ENCODE measurements at regions not wholly inside any gene's neighbourhood (a gene's known extent, or its start where the extent isn't known, plus 50 kb on each side); places are given as distances from the start of the nearest gene placed in this dataset.

DNA sequence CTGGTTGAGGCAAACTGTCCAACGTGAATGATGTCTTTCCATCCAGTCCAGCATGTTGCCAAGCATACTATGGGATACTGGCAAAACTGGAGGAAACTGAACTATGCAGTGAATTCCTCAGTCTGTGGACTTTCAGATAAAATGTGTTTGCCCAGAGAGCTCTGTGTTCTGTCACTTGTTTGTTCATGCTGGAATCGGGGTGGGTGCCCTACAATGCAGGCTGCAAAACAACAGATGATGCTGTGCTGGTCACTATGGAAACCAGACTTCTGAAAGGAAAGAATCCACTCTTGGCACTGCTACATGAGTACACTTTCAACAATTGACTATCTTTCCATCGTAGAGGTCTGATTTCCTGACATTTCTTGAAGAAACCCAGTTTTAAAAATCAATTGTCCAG, 272.5 kb upstream of the ARHGEF26 start:
- BruUV-seq (replicated peaks), result no TSS peak
- no peaks in the 10 kb centered on the region for H4K20me1 ChIP-seq (ENCODE audit: insufficient read depth)
- DNase-seq (ENCODE audit: low read depth, low spot score) (no peak), ATAC-seq (no peak)
- H3K9me2 ChIP-seq (ENCODE audit: insufficient read depth), result no peaks in the 10 kb centered on the region
- ChIA-PET POLR2A (no interaction called here), CTCF (no interaction called here), RAD21 (ENCODE audit: low non-redundant PET in 1 of 2, low total read pairs in 2 of 2, uncharacterized antibody in 2 of 2, unreplicated experiment in 2 of 2) (no interaction called here)
- no peak overlapping the region for H3K27ac ChIP-seq (ENCODE audit: low read depth, low read length)
- TF ChIP-seq ELF1 (IDR thresholded peaks at IDR 0.05; ENCODE audit: borderline replicate concordance, low read depth), result no peak
- no peak for TF ChIP-seq CEBPB (IDR thresholded peaks at IDR 0.05; ENCODE audit: low read depth)
- TF ChIP-seq POLR2A (IDR thresholded peaks at IDR 0.05; ENCODE audit: borderline replicate concordance, extremely low read depth, insufficient read depth, insufficient read length), result no peak
- no peak for TF ChIP-seq EZH2phosphoT487 (IDR thresholded peaks at IDR 0.05; ENCODE audit: borderline replicate concordance)
- no peak for TF ChIP-seq FOSL1 (IDR thresholded peaks at IDR 0.05; ENCODE audit: low read depth)
- no peak for TF ChIP-seq JUND (IDR thresholded peaks at IDR 0.05)
- TF ChIP-seq RAD21 (IDR thresholded peaks at IDR 0.05; ENCODE audit: low read depth), result no peak
- no peak for TF ChIP-seq TCF7L2 (IDR thresholded peaks at IDR 0.05; ENCODE audit: borderline replicate concordance, extremely low read depth, insufficient read depth, insufficient read length)
- no peak for TF ChIP-seq EZH2 (IDR thresholded peaks at IDR 0.05)
- TF ChIP-seq SIN3A (IDR thresholded peaks at IDR 0.05; ENCODE audit: low read depth), result no peak
- no peak for TF ChIP-seq YY1 (IDR thresholded peaks at IDR 0.05; ENCODE audit: extremely low read depth, insufficient replicate concordance, low read depth, low read length)
- no peak overlapping the region for H3K4me2 ChIP-seq (ENCODE audit: low read length)
- no peak overlapping the region for H2AFZ ChIP-seq (ENCODE audit: low read depth, low read length, poor library complexity, severe bottlenecking)
- no peaks in the 10 kb centered on the region for H3K4me1 ChIP-seq (ENCODE audit: control insufficient read depth in 1 of 2, insufficient read depth in 2 of 2, low read length in 2 of 2)
- no peaks in the 10 kb centered on the region for H3K36me3 ChIP-seq (ENCODE audit: control insufficient read depth in 1 of 2, insufficient read depth in 2 of 2, low read length in 2 of 2)
- no peaks in the 10 kb centered on the region for H3K79me2 ChIP-seq (ENCODE audit: insufficient read depth, low read length)
- intact Hi-C loops (cut with micrococcal nuclease), result no loop called here
- no peaks in the 10 kb centered on the region for H3K9me3 ChIP-seq (ENCODE audit: control insufficient read depth in 1 of 2, insufficient read depth in 1 of 2, low read depth in 1 of 2, low read length in 2 of 2)
- no peaks in the 10 kb centered on the region for H3K27me3 ChIP-seq (ENCODE audit: insufficient read depth, low read length)
- H3K9ac ChIP-seq (ENCODE audit: low read length), result no peak overlapping the region
- no peak overlapping the region for H3K4me3 ChIP-seq (replicated peaks in 1 of 2; ENCODE audit: low read depth in 1 of 2, low read length in 2 of 2)

DNA sequence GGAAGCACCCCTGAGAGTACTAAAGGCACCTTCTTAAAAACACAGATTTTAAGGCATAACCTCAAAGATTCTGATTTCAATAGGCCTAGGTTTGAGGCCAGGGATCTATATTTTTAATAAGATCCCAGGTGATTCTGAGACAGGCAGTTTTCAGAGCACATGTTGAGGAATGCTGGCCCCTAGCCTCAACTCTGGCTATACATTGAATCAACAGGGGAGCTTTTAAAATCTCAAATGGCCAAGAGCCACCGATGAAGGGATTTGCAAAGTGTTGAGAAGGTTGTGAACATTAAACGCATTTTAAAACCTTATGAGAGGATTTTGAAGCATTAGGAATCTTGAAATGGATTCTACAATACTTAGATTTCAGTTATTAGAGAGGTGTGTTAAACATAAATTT, 268.8 kb upstream of the ARHGEF26 start:
- no peak overlapping the region for H3K27ac ChIP-seq (ENCODE audit: low read depth, low read length)
- H3K9me2 ChIP-seq (ENCODE audit: insufficient read depth), result no peaks in the 10 kb centered on the region
- ChIA-PET RAD21 (ENCODE audit: low non-redundant PET in 1 of 2, low total read pairs in 2 of 2, uncharacterized antibody in 2 of 2, unreplicated experiment in 2 of 2) (no interaction called here), POLR2A (no interaction called here), CTCF (no interaction called here)
- BruUV-seq (replicated peaks), result no TSS peak
- no peak for ATAC-seq
- H3K9ac ChIP-seq (ENCODE audit: low read length), result no peak overlapping the region
- no peak overlapping the region for H2AFZ ChIP-seq (ENCODE audit: low read depth, low read length, poor library complexity, severe bottlenecking)
- no peak for TF ChIP-seq CBX3 (IDR thresholded peaks at IDR 0.05; ENCODE audit: low read depth)
- TF ChIP-seq, protein P1, sequence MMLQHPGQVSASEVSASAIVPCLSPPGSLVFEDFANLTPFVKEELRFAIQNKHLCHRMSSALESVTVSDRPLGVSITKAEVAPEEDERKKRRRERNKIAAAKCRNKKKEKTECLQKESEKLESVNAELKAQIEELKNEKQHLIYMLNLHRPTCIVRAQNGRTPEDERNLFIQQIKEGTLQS (IDR thresholded peaks at IDR 0.05), result no peak
- H3K4me2 ChIP-seq (ENCODE audit: low read length), result no peak overlapping the region
- H3K9me3 ChIP-seq (ENCODE audit: control insufficient read depth in 1 of 2, insufficient read depth in 1 of 2, low read depth in 1 of 2, low read length in 2 of 2), result no peaks in the 10 kb centered on the region
- no peak for DNase-seq (ENCODE audit: low read depth, low spot score)
- H3K79me2 ChIP-seq (ENCODE audit: insufficient read depth, low read length), result no peaks in the 10 kb centered on the region
- no peaks in the 10 kb centered on the region for H3K4me1 ChIP-seq (ENCODE audit: control insufficient read depth in 1 of 2, insufficient read depth in 2 of 2, low read length in 2 of 2)
- intact Hi-C loops (cut with micrococcal nuclease), result no loop called here
- H4K20me1 ChIP-seq (ENCODE audit: insufficient read depth), result no peaks in the 10 kb centered on the region
- no peaks in the 10 kb centered on the region for H3K36me3 ChIP-seq (ENCODE audit: control insufficient read depth in 1 of 2, insufficient read depth in 2 of 2, low read length in 2 of 2)
- no peaks in the 10 kb centered on the region for H3K27me3 ChIP-seq (ENCODE audit: insufficient read depth, low read length)
- H3K4me3 ChIP-seq (replicated peaks in 1 of 2; ENCODE audit: low read depth in 1 of 2, low read length in 2 of 2), result no peak overlapping the region

Data from HCT116 (cell line).